ENCODE measurements at regions not wholly inside any gene's neighbourhood (a gene's known extent, or its start where the extent isn't known, plus 50 kb on each side); places are given as distances from the start of the nearest gene placed in this dataset.

DNA sequence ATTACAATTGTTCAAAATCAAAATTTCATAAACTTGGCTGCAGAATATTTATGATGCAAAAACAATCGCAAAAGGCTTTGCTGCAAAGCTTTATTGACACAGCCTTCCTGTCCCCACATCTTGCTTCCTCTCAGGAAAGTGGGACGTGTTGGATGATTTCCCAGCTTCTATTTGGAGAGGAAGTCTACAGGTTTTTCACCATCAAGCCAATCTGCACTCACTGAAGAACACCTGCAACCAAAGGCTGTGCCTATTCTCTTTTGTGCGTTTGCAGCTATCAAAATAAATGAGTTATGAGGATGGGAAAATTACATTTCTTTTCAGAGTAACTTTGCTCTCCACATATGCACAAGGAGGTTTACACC is 214.4 kb downstream of the PLK2 start:
- TF ChIP-seq GATA3 (IDR thresholded peaks at IDR 0.05; ENCODE audit: low read depth, low read length) (no peak), GATA2 (IDR thresholded peaks at IDR 0.05; ENCODE audit: low read depth, low read length) (no peak)
